RWPE2 (cell line): ENCODE measurements at regions not wholly inside any gene's neighbourhood (a gene's known extent, or its start where the extent isn't known, plus 50 kb on each side); places are given as distances from the start of the nearest gene placed in this dataset.

ENCODE experiments used
- ATAC-seq: fragments of 200-7000 bp; cut with Tn5 transposase; 3 replicates; pipeline ENCODE4 v1.9.1; 2021; ENCODE audit warnings: low read depth
- DNase-seq: peaks from one replicate; pipeline ENCODE4 v3.0.0-alpha.2; 2020; ENCODE audit warnings: low spot score
- H3K27ac ChIP-seq: fragments of 450-650 bp; 2 replicates; pipeline ENCODE4 v1.5.1; 2017; ENCODE audit warnings: mild to moderate bottlenecking; ENCODE audit not compliant: poor library complexity, severe bottlenecking
- H3K27me3 ChIP-seq: fragments of 250-450 bp; sonication (Bioruptor Pico); 2 replicates; pipeline ENCODE4 v1.5.1; 2021; ENCODE audit warnings: mild to moderate bottlenecking, moderate library complexity; ENCODE audit not compliant: insufficient read depth, poor library complexity, severe bottlenecking
- H3K36me3 ChIP-seq: fragments of 250-450 bp; sonication (Bioruptor Pico); 2 replicates; pipeline ENCODE4 v1.5.1; 2020; ENCODE audit warnings: low read depth, mild to moderate bottlenecking, moderate library complexity
- H3K4me1 ChIP-seq: fragments of 250-450 bp; sonication (Bioruptor Pico); 2 replicates; pipeline ENCODE4 v1.5.1; 2021; ENCODE audit warnings: mild to moderate bottlenecking, moderate library complexity; ENCODE audit not compliant: insufficient read depth, poor library complexity, severe bottlenecking
- H3K4me3 ChIP-seq: fragments of 250-450 bp; sonication (Bioruptor Pico); 2 replicates; pipeline ENCODE4 v1.5.1; 2021; ENCODE audit warnings: mild to moderate bottlenecking, moderate library complexity; ENCODE audit not compliant: severe bottlenecking
- H3K9me3 ChIP-seq: fragments of 250-450 bp; sonication (Bioruptor Pico); 2 replicates; pipeline ENCODE4 v1.5.1; 2021; ENCODE audit warnings: mild to moderate bottlenecking, moderate library complexity; ENCODE audit not compliant: severe bottlenecking
- CTCF ChIP-seq: fragments of 450-650 bp; IDR thresholded peaks from one replicate; pipeline ENCODE4 v1.5.1; 2017; ENCODE audit warnings: mild to moderate bottlenecking, moderate library complexity; ENCODE audit not compliant: poor library complexity, severe bottlenecking

- Histone ChIP-seq H3K36me3 (no peaks in the 10 kb centered on the region), H3K4me3 (no peak overlapping the region), H3K27me3 (no peaks in the 10 kb centered on the region), H3K9me3 (peaks cover 5% of the 10 kb centered on the region), H3K27ac (no peak overlapping the region), H3K4me1 (no peaks in the 10 kb centered on the region)
- no peak for ATAC-seq
- TF ChIP-seq CTCF: no peak
- DNase-seq: no peak
Observed at GRCh38 chr6:74623027-74623426, 582.8 kb downstream of the COL12A1 start.

GRCh38 chr6:74611220-74611619 is 594.6 kb downstream of the COL12A1 start:
- H3K27ac ChIP-seq: peak overlapping the region; percentile 36
- H3K4me3 ChIP-seq: no peak overlapping the region
- ATAC-seq: peak; percentile 41; the same call in 2 of the 3 replicates
- TF ChIP-seq CTCF: no peak
- no peaks in the 10 kb centered on the region for H3K36me3 ChIP-seq
- no peaks in the 10 kb centered on the region for H3K9me3 ChIP-seq
- no peaks in the 10 kb centered on the region for H3K27me3 ChIP-seq
- DNase-seq: no peak
- H3K4me1 ChIP-seq: peaks cover 34% of the 10 kb centered on the region

GRCh38 chr6:74610352-74610751 is 595.5 kb downstream of the COL12A1 start:
- Histone ChIP-seq H3K9me3 (no peaks in the 10 kb centered on the region), H3K4me1 (peaks cover 42% of the 10 kb centered on the region), H3K27me3 (no peaks in the 10 kb centered on the region), H3K4me3 (no peak overlapping the region), H3K27ac (peak overlapping the region; percentile 36), H3K36me3 (no peaks in the 10 kb centered on the region)
- TF ChIP-seq CTCF: no peak
- no peak for DNase-seq
- ATAC-seq: no peak

GRCh38 chr6:74609871-74610270 is 596.0 kb downstream of the COL12A1 start:
- peak overlapping the region; percentile 36 for H3K27ac ChIP-seq
- no peak overlapping the region for H3K4me3 ChIP-seq
- DNase-seq (no peak), ATAC-seq (no peak)
- peaks cover 45% of the 10 kb centered on the region for H3K4me1 ChIP-seq
- no peaks in the 10 kb centered on the region for H3K36me3 ChIP-seq
- H3K27me3 ChIP-seq: no peaks in the 10 kb centered on the region
- H3K9me3 ChIP-seq: no peaks in the 10 kb centered on the region
- TF ChIP-seq CTCF: no peak

- peak overlapping the region; percentile 91 for H3K27ac ChIP-seq
- H3K4me1 ChIP-seq: peaks cover 45% of the 10 kb centered on the region
- no peak for ATAC-seq
- H3K36me3 ChIP-seq: no peaks in the 10 kb centered on the region
- TF ChIP-seq CTCF: no peak
- no peak overlapping the region for H3K4me3 ChIP-seq
- H3K27me3 ChIP-seq: no peaks in the 10 kb centered on the region
- DNase-seq: no peak
- no peaks in the 10 kb centered on the region for H3K9me3 ChIP-seq
Observed at GRCh38 chr6:74607934-74608333, 597.9 kb downstream of the COL12A1 start.
